Endothelial cell of umbilical vein (primary cell): ENCODE measurements at regions not wholly inside any gene's neighbourhood (a gene's known extent, or its start where the extent isn't known, plus 50 kb on each side); places are given as distances from the start of the nearest gene placed in this dataset.

Experiments used
- BruUV-seq: library from RNA; stranded (reverse); fragments of 400-500 nt; replicated peaks from 2 replicates; lab custom pipeline; 2021; lab: Mats Ljungman, UMichigan
- CTCF ChIA-PET: fragments of 300-600, 350-600 bp; sonication (Branson Sonifier 250); formaldehyde crosslinking; loops from one replicate; lab custom pipeline; 2021; ENCODE audit warnings: antibody characterized with exemption, inconsistent platforms; lab: Charles Lee
- POLR2A ChIA-PET: fragments of 300-600, 350-600 bp; sonication (Branson Sonifier 250); formaldehyde crosslinking; loops from one replicate; lab custom pipeline; 2021; ENCODE audit warnings: antibody characterized with exemption, inconsistent platforms; lab: Charles Lee
- DNase-seq: peaks from one replicate; pipeline ENCODE4 v3.0.0-alpha.2; 2011; ENCODE audit warnings: low read depth, low spot score
- FAIRE-seq: peaks from 2 replicates; lab custom pipeline; 2011; peaks lifted over from hg19 to GRCh38; lab: Jason Lieb, UNC
- H2AFZ ChIP-seq: 2 replicates; pipeline ENCODE4 v1.6.0; 2012; ENCODE audit warnings: low read depth, low read length, control low read depth, inconsistent platforms
- H3K27ac ChIP-seq: 2 replicates; pipeline ENCODE4 v1.5.1; 2011; ENCODE audit warnings: low read depth, mild to moderate bottlenecking, control low read depth, low read length, moderate library complexity; ENCODE audit not compliant: insufficient read depth
- H3K27me3 ChIP-seq, 2 experiments: 2 replicates each; pipeline versions ENCODE4 v1.6.0 to v1.6.1; 2011; ENCODE audit warnings: low read length in 2 of 2, mixed read lengths in 1 of 2; ENCODE audit not compliant: control insufficient read depth in 2 of 2, insufficient read depth in 2 of 2
- H3K36me3 ChIP-seq, 2 experiments: 2 replicates in 1 of 2; 3 replicates in 1 of 2; pipeline ENCODE4 v1.5.1; 2011; ENCODE audit warnings: low read length in 2 of 2, mild to moderate bottlenecking in 1 of 2, moderate library complexity in 1 of 2; ENCODE audit not compliant: control insufficient read depth in 2 of 2, insufficient read depth in 2 of 2; ENCODE audit errors: extremely low read depth in 1 of 2
- H3K4me1 ChIP-seq: 3 replicates; pipeline ENCODE4 v1.5.1; 2011; ENCODE audit warnings: mild to moderate bottlenecking, low read length; ENCODE audit not compliant: control insufficient read depth, insufficient read depth; ENCODE audit errors: extremely low read depth
- H3K4me2 ChIP-seq: 2 replicates; pipeline ENCODE4 v1.6.1; 2011; ENCODE audit warnings: low read length, control low read depth, mixed read lengths; ENCODE audit not compliant: insufficient read depth
- H3K4me3 ChIP-seq, 3 experiments: fragments of 200-600 bp in 1 of 3; sonication (generic), shearing (Covaris generic) in 1 of 3; replicated peaks in 1 of 3; 2 replicates each; pipeline ENCODE4 v1.5.1; 2011 to 2016; ENCODE audit warnings: control low read depth in 3 of 3, low read length in 3 of 3, mild to moderate bottlenecking in 2 of 3, inconsistent platforms in 1 of 3, low read depth in 1 of 3, moderate library complexity in 1 of 3; ENCODE audit not compliant: insufficient read depth in 1 of 3
- H3K79me2 ChIP-seq: 2 replicates; pipeline ENCODE4 v1.6.0; 2012; ENCODE audit warnings: low read length, inconsistent platforms; ENCODE audit not compliant: control insufficient read depth, insufficient read depth
- H3K9ac ChIP-seq: replicated peaks from 2 replicates; pipeline ENCODE3; 2011; ENCODE audit warnings: low read length, control low read depth; ENCODE audit not compliant: insufficient read depth; ENCODE audit errors: extremely low read depth
- H3K9me1 ChIP-seq: replicated peaks from 3 replicates; pipeline ENCODE4 v1.6.0; 2011; ENCODE audit warnings: mild to moderate bottlenecking, low read length; ENCODE audit not compliant: control insufficient read depth, insufficient read depth; ENCODE audit errors: extremely low read depth
- H3K9me3 ChIP-seq: replicated peaks from 2 replicates; pipeline ENCODE4 v1.5.1; 2012; ENCODE audit warnings: low read length, inconsistent platforms; ENCODE audit not compliant: control insufficient read depth, insufficient read depth
- H4K20me1 ChIP-seq: replicated peaks from 2 replicates; pipeline ENCODE3; 2011; ENCODE audit warnings: mild to moderate bottlenecking, low read length; ENCODE audit not compliant: control insufficient read depth, insufficient read depth; ENCODE audit errors: extremely low read depth
- CTCF ChIP-seq, 2 donors: IDR thresholded peaks; 1 replicate in 1 of 2; 2 replicates in 1 of 2; pipeline ENCODE4 v1.5.1; 2011; ENCODE audit warnings: low read length in 2 of 2, mild to moderate bottlenecking in 2 of 2, moderate library complexity in 2 of 2, control low read depth in 1 of 2, inconsistent platforms in 1 of 2, low read depth in 1 of 2; ENCODE audit not compliant: insufficient read depth in 1 of 2; ENCODE audit errors: extremely low read depth in 1 of 2
- EZH2 ChIP-seq: IDR thresholded peaks from 2 replicates; pipeline ENCODE4 v1.6.1; 2012; ENCODE audit warnings: borderline replicate concordance, low read depth, mild to moderate bottlenecking, moderate library complexity, low read length, inconsistent platforms; ENCODE audit not compliant: severe bottlenecking
- FOS ChIP-seq: IDR thresholded peaks from 2 replicates; pipeline ENCODE4 v1.6.1; 2011; ENCODE audit warnings: mild to moderate bottlenecking, low read length, moderate library complexity, borderline replicate concordance; ENCODE audit not compliant: insufficient read depth
- GATA2 ChIP-seq: IDR thresholded peaks from 2 replicates; pipeline ENCODE4 v1.7.0; 2011; ENCODE audit warnings: low read depth, mild to moderate bottlenecking, moderate library complexity, mixed read lengths, low read length; ENCODE audit not compliant: insufficient read length, insufficient read depth
- JUN ChIP-seq: IDR thresholded peaks from 2 replicates; pipeline ENCODE4 v1.6.1; 2011; ENCODE audit warnings: borderline replicate concordance, low read depth; ENCODE audit not compliant: insufficient read length, insufficient read depth
- MAX ChIP-seq: IDR thresholded peaks from 2 replicates; pipeline ENCODE4 v1.6.1; 2011; ENCODE audit not compliant: insufficient read depth, insufficient read length
- MYC ChIP-seq: IDR thresholded peaks from one replicate; pipeline ENCODE4 v1.6.1; 2011; ENCODE audit warnings: mild to moderate bottlenecking, low read depth, low read length
- POLR2A ChIP-seq: IDR thresholded peaks from 2 replicates; pipeline ENCODE4 v1.6.1; 2012; ENCODE audit warnings: low read depth, mild to moderate bottlenecking, control low read depth, low read length
- POLR2AphosphoS5 ChIP-seq: IDR thresholded peaks from 2 replicates; pipeline ENCODE4 v1.6.1; 2012; ENCODE audit warnings: low read depth, mild to moderate bottlenecking, control low read depth, low read length, moderate library complexity; ENCODE audit not compliant: insufficient read depth
- dilution Hi-C: fragments of 300-500 bp; cut with MboI; formaldehyde crosslinking; loops from one replicate; pipeline ENCODE4 v1.15.0; 2019; ENCODE audit warnings: low sequenced_read_pairs; ENCODE audit not compliant: extremely low pct_ligation_motif_present
- intact Hi-C: fragments of 100-400 bp; cut with micrococcal nuclease; formaldehyde crosslinking; loops from one replicate; pipeline ENCODE4 v1.10.0; 2022

- H3K36me3 ChIP-seq: no peaks in the 10 kb centered on the region
- intact Hi-C loops (no loop called here), dilution Hi-C loops (no loop called here)
- FAIRE-seq (no peak), DNase-seq (no peak)
- ChIA-PET POLR2A (no interaction called here), CTCF (interaction anchor here (1.1 kb wide), 1 partner anchor 18 kb away, joined by 4 read pairs; no protein-coding TSS in a partner anchor)
- H3K79me2 ChIP-seq: no peaks in the 10 kb centered on the region
- peaks cover 26 to 30% of the 10 kb centered on the region in 2 experiments for H3K27me3 ChIP-seq
- no peak overlapping the region for H3K4me3 ChIP-seq
- H3K4me1 ChIP-seq: no peaks in the 10 kb centered on the region
- BruUV-seq: no TSS peak
- no peak overlapping the region for H3K4me2 ChIP-seq
- no peak overlapping the region for H3K9ac ChIP-seq
- no peaks in the 10 kb centered on the region for H3K9me3 ChIP-seq
- TF ChIP-seq FOS (no peak), CTCF (IDR thresholded peaks at IDR 0.05; ENCODE audit: extremely low read depth in 1 of 2, insufficient read depth in 1 of 2, low read depth in 1 of 2, low read length in 2 of 2) (no peak), GATA2 (no peak), EZH2 (no peak), JUN (no peak), MYC (no peak), POLR2A (no peak), POLR2AphosphoS5 (no peak), MAX (no peak)
- H2AFZ ChIP-seq: no peak overlapping the region
- no peaks in the 10 kb centered on the region for H4K20me1 ChIP-seq
- H3K27ac ChIP-seq: no peak overlapping the region
- no peaks in the 10 kb centered on the region for H3K9me1 ChIP-seq
Measured at GRCh38 chr11:123356539-123356938, 73.5 kb upstream of the GRAMD1B start.
